ENCODE measurements at regions not wholly inside any gene's neighbourhood (a gene's known extent, or its start where the extent isn't known, plus 50 kb on each side); places are given as distances from the start of the nearest gene placed in this dataset.
"Not testable (repeated sequence)": the region's sequence is repeated elsewhere in the genome, so short reads cannot be mapped to it uniquely, and the experiment has no call there.

- DNase-seq, result no peak
Observed at GRCh38 chr4:128758314-128758922, 51.1 kb upstream of the JADE1 start.

- no peak for DNase-seq
Observed at GRCh38 chr4:128757712-128758111, 51.8 kb upstream of the JADE1 start.

DNA sequence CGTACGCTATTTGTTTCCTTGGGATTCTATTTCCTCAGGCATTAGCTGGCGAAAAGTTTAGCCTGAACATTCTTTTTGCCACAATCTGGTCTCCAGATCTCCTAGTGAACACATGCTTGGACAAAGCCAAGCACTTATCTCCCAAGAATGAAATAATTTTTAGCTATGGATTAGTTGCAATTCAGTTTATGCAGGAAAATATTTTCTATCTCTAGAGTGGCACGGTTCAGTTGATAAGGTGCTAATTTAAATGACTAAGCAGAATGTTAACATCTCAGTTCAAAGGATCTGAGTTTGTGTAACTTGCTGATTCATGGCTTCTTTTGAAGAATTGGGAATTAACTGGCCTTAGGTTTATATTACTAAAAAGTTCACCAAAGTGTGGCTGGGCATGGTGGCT lies 58.1 kb upstream of the JADE1 start:
- no peak for DNase-seq

GRCh38 chr4:128741748-128742147 lies 67.8 kb upstream of the JADE1 start:
- DNase-seq, result not testable (repeated sequence)

- DNase-seq, result no peak
Observed at GRCh38 chr4:128737098-128737513, 72.4 kb upstream of the JADE1 start.

DNA sequence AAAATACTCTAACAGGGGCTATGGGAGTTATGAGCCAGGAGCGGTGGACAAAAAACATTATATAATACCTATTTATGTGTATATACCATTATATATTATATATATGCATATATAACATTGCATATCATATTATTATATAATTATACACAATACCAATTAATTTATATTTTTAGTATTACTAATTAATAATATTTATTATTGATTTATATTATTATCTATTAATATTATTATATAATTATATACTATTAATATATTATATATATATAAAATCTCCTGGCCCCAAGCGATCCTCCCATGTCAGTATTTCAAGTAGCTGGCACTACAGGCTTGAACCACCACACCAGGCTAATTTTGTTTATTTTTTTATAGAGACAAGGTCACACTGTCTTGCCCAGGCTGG lies 73.8 kb upstream of the JADE1 start:
- DNase-seq, result no peak

DNA sequence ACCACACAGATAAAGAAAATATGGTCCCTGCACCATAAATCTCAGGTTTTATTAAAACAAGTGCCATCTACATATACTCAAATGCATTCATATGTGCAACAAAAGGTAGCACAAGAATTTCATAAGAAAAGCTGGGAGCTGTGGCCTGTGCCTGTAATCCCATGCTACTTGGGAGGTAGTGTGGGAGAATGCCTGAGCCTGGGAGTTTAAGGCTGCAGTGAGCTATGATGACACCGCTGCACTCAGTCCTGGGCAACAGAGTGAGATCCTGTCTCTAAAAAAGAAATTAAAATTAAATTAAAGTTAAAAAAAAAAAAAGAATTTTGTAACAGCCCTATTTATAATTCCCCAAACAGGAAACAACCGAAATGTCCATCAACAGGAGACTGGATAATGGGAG lies 81.3 kb upstream of the JADE1 start:
- DNase-seq, result no peak

DNA sequence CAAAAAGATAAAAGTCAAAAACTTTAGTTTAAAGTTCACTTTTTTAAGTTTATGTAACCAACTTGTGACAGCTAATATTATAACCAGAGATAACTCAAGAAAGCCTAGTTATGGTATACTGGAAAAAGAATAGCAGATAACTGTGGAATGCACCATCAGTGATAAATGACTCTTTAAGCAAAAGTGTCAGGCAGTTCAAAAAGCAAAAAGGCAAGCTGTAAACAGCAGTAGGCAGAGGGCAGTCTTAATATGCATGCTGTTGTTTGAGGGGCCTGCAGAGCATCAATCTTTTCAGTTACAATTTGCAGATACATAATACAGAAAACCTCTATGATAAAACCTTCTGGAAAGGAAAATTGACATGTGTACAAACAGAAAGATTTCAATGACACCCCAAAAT lies 81.8 kb upstream of the JADE1 start:
- no peak for DNase-seq

DNA sequence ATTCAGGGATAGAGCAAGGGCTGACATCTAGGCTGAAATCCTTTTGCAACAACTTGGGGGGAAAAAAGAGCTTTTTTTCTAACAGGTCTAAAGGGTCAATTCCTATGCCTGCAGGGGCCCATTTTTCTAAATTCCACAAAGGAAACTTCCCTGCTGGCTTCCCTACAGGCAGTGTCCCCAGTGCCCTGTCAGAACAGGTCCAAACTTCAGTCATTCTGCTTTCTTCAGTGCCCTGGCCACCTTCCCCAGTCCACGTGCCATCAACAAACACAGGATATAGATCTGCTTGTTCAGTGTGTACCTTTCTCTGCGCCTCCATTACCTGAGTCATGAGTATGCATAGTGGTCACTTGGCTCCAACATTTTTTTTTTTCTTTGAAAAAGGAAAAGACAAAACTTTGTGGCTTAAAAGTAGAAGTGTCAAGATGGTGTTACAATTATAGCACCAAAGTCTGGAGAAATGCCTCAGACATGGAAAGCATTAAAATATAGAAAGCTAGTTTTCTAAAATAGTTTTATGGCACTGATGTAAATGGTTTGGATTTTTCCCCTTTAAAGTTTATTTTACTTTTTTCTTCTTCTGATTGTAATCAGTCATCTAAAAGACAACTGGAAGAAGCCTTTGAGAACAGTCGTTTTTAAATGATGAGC lies 84.0 kb upstream of the JADE1 start:
- DNase-seq, result no peak

- DNase-seq, result no peak
Observed at GRCh38 chr4:128722911-128723310, 86.6 kb upstream of the JADE1 start.

GRCh38 chr4:128721896-128722295 lies 87.6 kb upstream of the JADE1 start:
- no peak for DNase-seq

DNA sequence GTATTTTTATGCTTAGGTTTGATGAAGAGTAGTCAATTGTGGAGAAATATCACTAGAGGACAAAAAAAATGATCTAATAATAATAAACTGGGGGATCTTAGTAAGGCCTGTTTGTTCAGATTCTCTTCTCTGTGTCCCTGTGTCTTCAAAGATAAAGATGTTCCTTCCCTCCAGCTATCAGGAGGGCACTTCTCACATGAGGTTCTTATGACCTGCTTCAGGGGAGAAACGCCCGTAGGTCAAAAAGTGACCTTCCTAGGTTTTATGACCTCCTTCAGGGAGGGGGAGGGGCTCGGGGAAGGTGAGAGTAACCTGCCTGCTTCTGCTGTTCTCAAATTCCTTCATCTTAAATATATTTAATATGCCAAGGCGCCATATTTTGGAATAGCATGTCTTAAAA lies 89.2 kb upstream of the JADE1 start:
- no peak for DNase-seq

- DNase-seq, result no peak
Observed at GRCh38 chr4:128718768-128719167, 90.7 kb upstream of the JADE1 start.

GRCh38 chr4:128716338-128716737 lies 93.2 kb upstream of the JADE1 start:
- DNase-seq, result no peak

DNA sequence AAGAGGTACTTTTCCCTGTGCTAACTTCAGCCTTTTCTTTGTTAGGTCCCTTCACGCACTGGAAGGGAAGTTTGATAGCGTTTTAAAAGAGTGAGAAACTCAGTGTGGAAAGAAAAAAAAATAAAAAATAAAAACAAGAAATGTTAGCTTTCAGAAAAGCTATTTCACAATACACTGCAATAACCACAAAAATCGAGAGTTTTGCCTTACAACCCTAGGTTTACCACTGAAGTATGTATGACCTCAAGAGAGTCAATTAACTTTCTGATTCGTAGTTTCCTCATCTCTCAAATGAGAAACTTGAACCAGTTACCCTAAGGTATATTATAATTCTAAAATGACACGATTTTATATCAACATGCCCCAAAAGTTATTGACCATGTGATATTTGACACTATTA lies 93.9 kb upstream of the JADE1 start:
- DNase-seq, result no peak

DNA sequence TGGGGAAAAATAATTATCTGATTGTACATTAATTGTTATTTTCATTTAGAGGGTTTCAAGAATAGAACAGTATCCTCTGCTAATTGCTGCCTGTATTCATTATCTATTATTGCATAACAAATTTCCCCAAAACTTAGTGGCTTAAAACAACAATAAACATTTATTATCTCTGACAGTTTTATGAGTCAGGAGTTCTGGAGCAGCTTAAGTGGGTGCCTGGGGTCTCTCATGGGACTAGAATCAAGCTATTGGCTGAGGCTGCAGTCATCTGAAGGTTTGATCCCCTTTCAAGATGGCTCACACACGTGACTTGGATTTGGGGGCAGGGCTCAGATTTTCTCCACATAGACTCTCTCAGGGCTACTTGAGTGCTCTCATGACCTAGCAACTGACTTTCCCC lies 98.1 kb upstream of the JADE1 start:
- no peak for DNase-seq

DNA sequence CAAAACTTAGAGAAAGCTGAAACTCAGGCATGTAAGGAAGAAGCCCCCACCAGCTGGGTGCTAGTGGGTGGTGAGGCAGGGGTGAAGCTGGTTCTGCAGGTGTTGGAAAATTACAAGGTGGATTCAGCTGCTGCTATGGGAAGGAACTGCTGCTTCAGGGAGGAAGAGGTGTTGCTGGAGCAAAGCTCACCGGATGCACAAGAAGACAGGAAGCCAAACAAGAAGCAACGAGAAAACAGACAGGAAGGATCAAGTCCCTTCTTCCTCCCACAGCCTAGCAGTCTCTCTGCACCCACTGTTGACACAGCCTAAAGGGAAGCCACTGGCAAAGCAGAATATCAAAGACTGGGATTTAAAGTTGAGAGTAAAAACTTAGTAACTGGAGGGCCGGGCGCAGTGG lies 100.2 kb upstream of the JADE1 start:
- DNase-seq, result no peak

GRCh38 chr4:128707864-128708263 lies 101.6 kb upstream of the JADE1 start:
- no peak for DNase-seq

GRCh38 chr4:128703948-128704347 lies 105.6 kb upstream of the JADE1 start:
- DNase-seq, result no peak

DNA sequence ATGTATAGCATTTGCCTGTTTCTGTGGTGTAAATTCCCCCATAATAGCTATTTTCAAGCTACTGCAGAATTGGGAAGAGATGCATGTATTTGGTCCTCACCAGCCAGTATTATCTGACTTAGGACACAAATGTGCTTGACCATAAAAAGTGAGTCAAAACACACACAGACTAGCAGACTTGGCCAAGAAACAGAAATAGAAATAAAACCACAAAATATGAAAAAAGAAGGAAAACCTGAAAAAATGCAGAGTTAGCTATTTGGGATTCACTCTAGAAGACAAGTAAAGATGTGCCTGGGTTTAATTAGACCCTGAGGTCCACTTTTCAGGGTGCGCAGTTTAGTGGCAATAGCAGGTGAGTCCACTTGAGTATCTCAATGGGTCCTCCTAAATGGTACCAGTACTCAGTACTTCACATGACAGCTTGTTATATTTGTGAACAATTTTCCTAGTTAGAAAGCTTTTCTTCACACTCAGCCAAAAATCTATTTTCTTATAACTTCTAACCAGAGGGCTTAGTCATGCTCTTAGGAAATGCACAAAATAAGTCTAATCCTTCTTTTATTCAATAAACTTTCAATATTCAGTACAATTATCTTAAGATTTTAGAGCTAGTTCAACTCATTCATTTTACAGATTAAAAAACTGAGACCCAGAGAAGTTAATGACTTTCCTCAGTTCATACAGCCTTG lies 108.7 kb upstream of the JADE1 start:
- DNase-seq, result no peak

- DNase-seq, result no peak
Observed at GRCh38 chr4:128698386-128698785, 111.1 kb upstream of the JADE1 start.

DNA sequence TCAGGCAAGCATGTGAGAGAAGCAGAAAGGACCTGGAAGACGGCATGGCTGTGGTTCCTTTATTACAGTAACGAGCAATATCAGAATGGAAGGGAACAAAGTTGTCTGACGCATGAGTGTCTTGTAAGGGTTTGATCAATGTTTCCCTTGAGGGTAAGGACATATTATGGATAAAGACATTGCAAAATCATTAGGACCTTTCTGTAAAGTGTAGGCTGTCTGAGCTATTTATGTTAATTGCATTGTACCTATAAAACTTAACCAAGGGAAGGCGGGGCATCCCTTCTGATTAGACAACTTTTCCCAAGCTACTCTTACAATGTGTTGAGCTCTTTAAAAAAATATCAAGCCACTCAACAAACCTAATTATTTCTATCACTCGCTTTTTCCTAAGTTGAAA lies 112.2 kb upstream of the JADE1 start:
- no peak for DNase-seq

GRCh38 chr4:128690011-128690410 lies 119.5 kb upstream of the JADE1 start:
- no peak for DNase-seq

- no peak for DNase-seq
Observed at GRCh38 chr4:128688846-128689437, 120.6 kb upstream of the JADE1 start.

All from stimulated activated CD4-positive, alpha-beta T cell treated with anti-CD3 and anti-CD28 coated beads, Interleukin-1b, Interleukin-23, amount 100 ng/mL, for 48 hours (primary cell).